MM.1S (cell line): ENCODE measurements at regions not wholly inside any gene's neighbourhood (a gene's known extent, or its start where the extent isn't known, plus 50 kb on each side); places are given as distances from the start of the nearest gene placed in this dataset.
"Not testable (repeated sequence)": the region's sequence is repeated elsewhere in the genome, so short reads cannot be mapped to it uniquely, and the experiment has no call there.

Source experiments
- DNase-seq: peaks from one replicate; pipeline ENCODE4 v3.0.0-alpha.2; 2015
- H2AFZ ChIP-seq: fragments of 300-600 bp; sonication (generic); 2 replicates; pipeline ENCODE4 v1.6.0; 2016; ENCODE audit warnings: antibody characterized with exemption, low read length
- H3F3A ChIP-seq: fragments of 300-600 bp; sonication (generic); 2 replicates; pipeline ENCODE4 v1.6.1; 2016; ENCODE audit warnings: mild to moderate bottlenecking, antibody characterized with exemption, low read length, moderate library complexity, mixed read lengths; ENCODE audit not compliant: insufficient read depth
- H3K27ac ChIP-seq: fragments of 300-600 bp; sonication (generic); 2 replicates; pipeline ENCODE4 v1.5.1; 2016; ENCODE audit warnings: mild to moderate bottlenecking, low read length
- H3K27me3 ChIP-seq: fragments of 300-600 bp; sonication (generic); replicated peaks from 2 replicates; pipeline ENCODE4 v1.6.0; 2016; ENCODE audit warnings: low read length; ENCODE audit not compliant: insufficient read depth
- H3K36me3 ChIP-seq: fragments of 300-600 bp; sonication (generic); replicated peaks from 2 replicates; pipeline ENCODE4 v1.6.1; 2016; ENCODE audit warnings: mild to moderate bottlenecking, low read length, mixed read lengths; ENCODE audit not compliant: insufficient read depth
- H3K4me1 ChIP-seq: fragments of 300-600 bp; sonication (generic); 2 replicates; pipeline ENCODE4 v1.6.1; 2016; ENCODE audit warnings: low read length, mixed read lengths
- H3K4me2 ChIP-seq: fragments of 300-600 bp; sonication (generic); 2 replicates; pipeline ENCODE4 v1.6.0; 2016; ENCODE audit warnings: low read depth, low read length
- H3K4me3 ChIP-seq: fragments of 300-600 bp; sonication (generic); 2 replicates; pipeline ENCODE4 v1.5.1; 2016; ENCODE audit warnings: low read length, mixed read lengths
- H3K79me2 ChIP-seq: fragments of 300-600 bp; sonication (generic); 2 replicates; pipeline ENCODE4 v1.6.1; 2016; ENCODE audit warnings: mixed run types, low read length, mixed read lengths
- H3K9ac ChIP-seq: fragments of 300-600 bp; sonication (generic); 2 replicates; pipeline ENCODE4 v1.6.1; 2016; ENCODE audit warnings: low read length, mixed read lengths
- H3K9me2 ChIP-seq: fragments of 300-600 bp; sonication (generic); replicated peaks from 2 replicates; pipeline ENCODE4 v1.6.1; 2016; ENCODE audit warnings: mild to moderate bottlenecking, low read length, mixed read lengths; ENCODE audit not compliant: insufficient read depth
- H3K9me3 ChIP-seq: fragments of 300-600 bp; sonication (generic); replicated peaks from 2 replicates; pipeline ENCODE4 v1.6.1; 2016; ENCODE audit warnings: mild to moderate bottlenecking, low read length, mixed read lengths; ENCODE audit not compliant: insufficient read depth
- H4K20me1 ChIP-seq: fragments of 300-600 bp; sonication (generic); 2 replicates; pipeline ENCODE4 v1.6.1; 2016; ENCODE audit warnings: mild to moderate bottlenecking, low read length, moderate library complexity, mixed read lengths; ENCODE audit not compliant: insufficient read depth
- EZH2 ChIP-seq: fragments of 300-600 bp; sonication (generic); optimal IDR thresholded peaks from 2 replicates; pipeline ENCODE3; 2017; ENCODE audit warnings: low read depth, mild to moderate bottlenecking, antibody characterized with exemption, low read length, mixed read lengths
- EZH2phosphoT487 ChIP-seq: fragments of 300-600 bp; sonication (generic); IDR thresholded peaks from 2 replicates; pipeline ENCODE4 v1.6.1; 2018; ENCODE audit warnings: antibody characterized with exemption, low read length
- TF ChIP-seq, protein P1 (sequence below): fragments of 300-600 bp; sonication (generic); IDR thresholded peaks from 2 replicates; pipeline ENCODE4 v1.5.1; 2016; ENCODE audit warnings: antibody characterized with exemption, low read length, mixed read lengths

DNA sequence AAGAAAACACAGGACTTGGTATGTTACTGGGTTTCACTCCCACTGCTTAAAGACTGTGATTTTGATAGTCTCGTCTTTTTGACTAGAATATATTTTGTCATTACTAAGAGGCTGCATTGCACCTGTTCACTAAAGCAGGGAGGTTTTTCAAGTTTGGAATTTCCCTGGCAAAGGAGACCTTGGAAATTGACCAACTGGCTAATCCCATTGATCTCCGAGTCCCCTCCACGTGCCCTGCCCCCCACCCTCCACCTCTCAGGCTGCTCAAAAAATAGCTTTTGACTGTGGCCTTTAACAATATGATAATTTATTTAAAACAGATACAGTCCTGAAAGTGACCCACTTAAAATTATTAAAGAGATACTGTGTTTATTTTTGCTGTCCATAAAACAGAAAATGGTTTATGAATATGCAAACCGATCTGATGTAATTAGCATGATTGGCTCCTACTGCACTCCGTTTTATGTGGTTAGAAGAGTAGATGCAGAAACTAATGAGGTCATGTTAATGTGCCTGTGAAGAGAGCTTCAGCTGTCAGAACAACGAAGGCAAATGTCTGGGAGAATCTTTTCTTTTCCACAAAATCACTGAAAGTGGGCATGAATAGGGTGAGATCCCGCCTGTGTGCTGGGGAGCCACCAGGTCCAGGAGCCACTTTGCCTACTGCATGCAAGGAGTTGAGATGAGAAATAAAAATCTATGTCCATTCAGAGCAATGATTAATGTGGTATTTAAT, 361.5 kb downstream of the RRAGC start:
- TF ChIP-seq EZH2phosphoT487 (no peak), EZH2 (no peak)
- TF ChIP-seq, protein P1, sequence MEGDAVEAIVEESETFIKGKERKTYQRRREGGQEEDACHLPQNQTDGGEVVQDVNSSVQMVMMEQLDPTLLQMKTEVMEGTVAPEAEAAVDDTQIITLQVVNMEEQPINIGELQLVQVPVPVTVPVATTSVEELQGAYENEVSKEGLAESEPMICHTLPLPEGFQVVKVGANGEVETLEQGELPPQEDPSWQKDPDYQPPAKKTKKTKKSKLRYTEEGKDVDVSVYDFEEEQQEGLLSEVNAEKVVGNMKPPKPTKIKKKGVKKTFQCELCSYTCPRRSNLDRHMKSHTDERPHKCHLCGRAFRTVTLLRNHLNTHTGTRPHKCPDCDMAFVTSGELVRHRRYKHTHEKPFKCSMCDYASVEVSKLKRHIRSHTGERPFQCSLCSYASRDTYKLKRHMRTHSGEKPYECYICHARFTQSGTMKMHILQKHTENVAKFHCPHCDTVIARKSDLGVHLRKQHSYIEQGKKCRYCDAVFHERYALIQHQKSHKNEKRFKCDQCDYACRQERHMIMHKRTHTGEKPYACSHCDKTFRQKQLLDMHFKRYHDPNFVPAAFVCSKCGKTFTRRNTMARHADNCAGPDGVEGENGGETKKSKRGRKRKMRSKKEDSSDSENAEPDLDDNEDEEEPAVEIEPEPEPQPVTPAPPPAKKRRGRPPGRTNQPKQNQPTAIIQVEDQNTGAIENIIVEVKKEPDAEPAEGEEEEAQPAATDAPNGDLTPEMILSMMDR, result no peak
- H3K9ac ChIP-seq, result no peak overlapping the region
- H3K4me3 ChIP-seq, result no peak overlapping the region
- no peak for DNase-seq
- peaks cover 9% of the 10 kb centered on the region; the same call in 1 of the 2 replicates for H3F3A ChIP-seq
- H3K4me1 ChIP-seq, result peaks cover 10% of the 10 kb centered on the region; the same call in 1 of the 2 replicates
- H3K27ac ChIP-seq, result no peak overlapping the region
- no peaks in the 10 kb centered on the region for H3K9me3 ChIP-seq
- no peaks in the 10 kb centered on the region for H3K27me3 ChIP-seq
- H3K4me2 ChIP-seq, result no peak overlapping the region
- H4K20me1 ChIP-seq, result no peaks in the 10 kb centered on the region
- no peaks in the 10 kb centered on the region for H3K36me3 ChIP-seq
- H2AFZ ChIP-seq, result peak overlapping the region; percentile 37; the same call in 1 of the 2 replicates
- H3K79me2 ChIP-seq, result no peaks in the 10 kb centered on the region
- H3K9me2 ChIP-seq, result no peaks in the 10 kb centered on the region

DNA sequence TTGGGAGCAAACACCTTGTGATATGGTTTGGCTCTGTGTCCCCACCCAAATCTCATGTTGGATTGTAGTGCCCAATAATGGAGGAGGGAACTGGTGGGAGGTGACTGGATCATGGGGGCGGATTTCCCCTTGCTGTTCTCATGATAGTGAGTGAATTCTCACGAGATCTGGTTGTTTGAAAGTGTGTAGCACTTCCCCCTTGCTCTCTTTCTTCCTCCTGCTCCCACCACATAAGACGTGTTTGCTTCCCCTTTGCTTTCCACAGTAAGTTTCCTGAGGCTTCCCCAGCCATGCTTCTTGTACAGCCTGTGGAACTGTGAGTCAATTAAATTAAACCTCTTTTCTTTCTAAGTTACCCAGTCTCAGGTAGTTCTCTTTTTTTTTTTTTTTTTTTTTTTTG, 366.3 kb downstream of the RRAGC start:
- H3K27me3 ChIP-seq, H3K9ac ChIP-seq, H2AFZ ChIP-seq, H3K36me3 ChIP-seq, H3F3A ChIP-seq, H3K9me3 ChIP-seq, H3K4me3 ChIP-seq, H3K9me2 ChIP-seq, DNase-seq, H4K20me1 ChIP-seq, H3K4me1 ChIP-seq, H3K79me2 ChIP-seq, H3K27ac ChIP-seq, H3K4me2 ChIP-seq: not testable (repeated sequence)

DNA sequence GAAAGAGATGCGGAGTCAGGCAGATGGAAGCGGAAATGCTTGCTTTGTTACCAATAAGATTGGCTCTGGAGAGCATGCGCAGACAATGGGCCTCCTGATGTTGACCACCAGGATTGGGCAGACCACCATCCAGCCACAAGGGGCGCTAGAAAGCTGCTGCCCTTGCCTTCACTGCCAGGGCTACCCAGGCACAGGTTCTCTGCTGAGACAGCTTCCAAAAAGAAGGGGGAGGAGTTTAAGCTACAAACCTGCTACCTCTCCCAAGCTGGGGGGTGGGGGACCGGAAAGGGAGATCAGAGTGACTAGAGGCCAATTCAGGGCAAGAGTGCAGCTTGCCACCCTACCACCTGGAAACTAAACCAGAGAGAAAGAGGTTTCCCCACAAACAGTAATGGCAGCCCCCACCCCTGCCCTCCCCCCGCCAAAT, 369.7 kb downstream of the RRAGC start:
- no peak overlapping the region for H3K27ac ChIP-seq
- no peaks in the 10 kb centered on the region for H3K4me1 ChIP-seq
- H3K4me2 ChIP-seq, result no peak overlapping the region
- no peak overlapping the region for H3K9ac ChIP-seq
- DNase-seq, result peak; percentile 61
- no peaks in the 10 kb centered on the region for H3K9me2 ChIP-seq
- no peak overlapping the region for H2AFZ ChIP-seq
- no peaks in the 10 kb centered on the region for H4K20me1 ChIP-seq
- H3F3A ChIP-seq, result no peaks in the 10 kb centered on the region
- no peaks in the 10 kb centered on the region for H3K36me3 ChIP-seq
- H3K9me3 ChIP-seq, result no peaks in the 10 kb centered on the region
- H3K4me3 ChIP-seq, result no peak overlapping the region
- no peaks in the 10 kb centered on the region for H3K27me3 ChIP-seq
- H3K79me2 ChIP-seq, result no peaks in the 10 kb centered on the region
- no peak for TF ChIP-seq EZH2phosphoT487
- TF ChIP-seq, protein P1, result peak; percentile 70

DNA sequence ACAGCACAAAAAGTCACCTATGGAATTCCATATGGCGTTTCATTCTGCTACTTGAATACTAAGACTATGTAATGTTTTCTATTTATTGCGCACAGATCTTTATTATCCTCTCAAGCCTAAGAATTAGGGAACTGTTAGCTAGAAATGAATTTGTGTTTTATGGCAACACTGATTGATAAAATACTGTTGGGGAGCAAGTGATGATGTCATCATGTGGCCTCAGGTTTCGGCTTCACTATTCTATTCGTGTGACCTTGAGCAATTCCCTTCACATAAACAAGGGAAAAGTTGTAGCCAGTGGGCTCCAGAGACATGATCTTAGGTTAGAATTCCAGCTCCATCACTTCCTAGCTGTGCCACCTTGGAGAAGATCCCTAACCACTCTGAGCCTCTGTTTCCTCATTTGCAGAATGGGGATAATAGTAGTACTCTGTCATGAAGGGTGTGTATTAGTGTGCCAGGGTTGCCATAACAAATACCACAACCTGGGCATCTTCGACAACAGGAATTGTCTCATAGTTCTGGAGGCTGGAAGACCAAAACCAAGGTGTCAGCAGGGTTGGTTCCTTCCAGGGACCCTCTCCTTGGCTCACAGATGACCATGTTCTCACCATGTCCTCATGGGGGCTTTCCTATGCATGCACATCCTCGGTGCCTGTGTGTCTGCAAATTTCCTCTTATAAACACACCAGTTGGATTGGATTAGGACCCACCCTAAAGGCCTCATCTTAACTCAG, 371.2 kb downstream of the RRAGC start:
- H3K9ac ChIP-seq, result no peak overlapping the region
- H3K27ac ChIP-seq, result no peak overlapping the region
- H3K4me3 ChIP-seq, result no peak overlapping the region
- DNase-seq, result no peak
- no peaks in the 10 kb centered on the region for H3K9me2 ChIP-seq
- H3K4me2 ChIP-seq, result no peak overlapping the region
- no peaks in the 10 kb centered on the region for H3K27me3 ChIP-seq
- H3F3A ChIP-seq, result no peaks in the 10 kb centered on the region
- H3K79me2 ChIP-seq, result no peaks in the 10 kb centered on the region
- H3K4me1 ChIP-seq, result no peaks in the 10 kb centered on the region
- H2AFZ ChIP-seq, result no peak overlapping the region
- no peaks in the 10 kb centered on the region for H4K20me1 ChIP-seq
- H3K9me3 ChIP-seq, result no peaks in the 10 kb centered on the region
- H3K36me3 ChIP-seq, result no peaks in the 10 kb centered on the region
- TF ChIP-seq EZH2phosphoT487 (no peak), EZH2 (no peak)
- TF ChIP-seq, protein P1, result no peak
